Lower leg skin (tissue), 3 donors: ENCODE measurements at regions not wholly inside any gene's neighbourhood (a gene's known extent, or its start where the extent isn't known, plus 50 kb on each side); places are given as distances from the start of the nearest gene placed in this dataset.

Source experiments
- CTCF ChIP-seq, 3 donors: fragments of 450-650 bp; IDR thresholded peaks; one replicate each; pipeline ENCODE4 v1.5.1; 2016; ENCODE audit warnings: antibody characterized with exemption in 3 of 3, mild to moderate bottlenecking in 3 of 3, moderate library complexity in 2 of 3
- POLR2A ChIP-seq, 2 donors: fragments of 450-650 bp; IDR thresholded peaks; one replicate each; pipeline ENCODE4 v1.6.1; 2016 to 2017; ENCODE audit warnings: antibody characterized with exemption in 2 of 2, mild to moderate bottlenecking in 1 of 2, moderate library complexity in 1 of 2

DNA sequence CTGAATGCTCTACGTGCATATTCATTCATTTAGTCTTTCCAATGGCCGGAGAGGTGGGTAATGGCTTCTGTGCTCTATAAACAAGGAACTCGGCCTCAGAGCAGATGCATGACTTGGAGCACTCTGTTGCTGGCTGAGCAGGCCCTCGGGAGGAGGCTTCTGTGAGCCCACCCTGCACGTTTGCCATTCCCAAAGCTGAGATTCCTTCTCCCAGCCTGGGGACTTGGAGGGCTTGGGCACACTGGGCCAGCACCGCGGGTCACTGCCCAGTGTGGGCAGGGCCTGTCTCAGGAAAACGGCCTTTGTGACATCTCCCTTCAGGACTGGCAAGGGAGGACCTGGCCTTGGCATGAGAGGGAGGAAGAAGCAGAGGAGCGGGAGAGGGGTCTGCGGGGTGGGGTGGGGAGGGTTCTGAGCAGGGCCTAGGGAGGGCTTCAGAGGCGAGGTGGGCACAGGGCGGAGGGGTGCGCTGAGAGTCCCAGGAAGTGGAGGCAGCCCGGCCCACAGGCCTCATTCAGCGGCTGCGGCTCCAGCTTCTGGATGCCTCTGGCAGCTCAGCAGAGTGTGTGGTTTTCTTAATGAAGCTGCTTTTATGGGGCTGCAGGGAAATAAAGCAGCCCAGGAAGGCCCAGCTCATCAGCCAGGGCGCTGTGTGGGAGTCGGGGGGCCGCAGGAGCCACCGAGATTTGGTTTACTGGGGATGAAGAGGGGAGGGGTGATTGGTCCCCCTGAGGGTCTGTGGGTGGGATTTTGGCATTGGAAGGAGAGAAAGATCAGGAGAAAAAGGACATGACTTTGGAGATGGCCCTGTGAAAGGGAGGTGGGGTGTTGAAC lies 51.7 kb upstream of the OTOF start:
- no peak for TF ChIP-seq POLR2A (IDR thresholded peaks at IDR 0.05)
- no peak for TF ChIP-seq CTCF (IDR thresholded peaks at IDR 0.05)
